WTC11 (cell line): ENCODE measurements at regions not wholly inside any gene's neighbourhood (a gene's known extent, or its start where the extent isn't known, plus 50 kb on each side); places are given as distances from the start of the nearest gene placed in this dataset.

Experiments used
- ATAC-seq: fragments of 200-7000 bp; cut with Tn5 transposase; 2 replicates; pipeline ENCODE4 v1.10.0; 2021; ENCODE audit warnings: mild to moderate bottlenecking, moderate library complexity
- CTCF ChIA-PET: fragments of 300-600 bp; sonication (Branson Sonifier 250); formaldehyde crosslinking; loops from one replicate; lab custom pipeline; 2021; ENCODE audit warnings: antibody characterized with exemption; lab: Charles Lee
- POLR2A ChIA-PET: fragments of 350-600 bp; sonication (Branson Sonifier 250); formaldehyde crosslinking; loops from one replicate; lab custom pipeline; 2021; ENCODE audit warnings: antibody characterized with exemption; lab: Charles Lee
- DNase-seq: peaks from one replicate; pipeline ENCODE4 v3.0.0; 2021; ENCODE audit warnings: low spot score
- H3K27ac Mint-ChIP-seq: 2 replicates; pipeline ENCODE4 v1.8.0; 2021; ENCODE audit warnings: mixed read lengths
- H3K27me3 Mint-ChIP-seq: 2 replicates; pipeline ENCODE4 v1.8.0; 2021; ENCODE audit warnings: low read depth, mild to moderate bottlenecking, moderate library complexity, mixed read lengths
- H3K36me3 Mint-ChIP-seq: 2 replicates; pipeline ENCODE4 v1.8.0; 2021; ENCODE audit warnings: mixed read lengths
- H3K4me1 Mint-ChIP-seq: 2 replicates; pipeline ENCODE4 v1.8.0; 2022; ENCODE audit warnings: mixed read lengths
- H3K4me3 Mint-ChIP-seq: 2 replicates; pipeline ENCODE4 v1.8.0; 2021; ENCODE audit warnings: mild to moderate bottlenecking, moderate library complexity, mixed read lengths
- H3K9me3 Mint-ChIP-seq: 2 replicates; pipeline ENCODE4 v1.8.0; 2021; ENCODE audit warnings: mixed read lengths
- ATF1 ChIP-seq: sonication (generic); formaldehyde crosslinking; IDR thresholded peaks from 2 replicates; pipeline ENCODE4 v1.8.1; 2023; ENCODE audit warnings: mild to moderate bottlenecking, moderate library complexity, missing genetic modification reagents
- ATF3 ChIP-seq: sonication (generic); formaldehyde crosslinking; conservative IDR thresholded peaks from 2 replicates; pipeline ENCODE4 v1.8.1; 2022; ENCODE audit warnings: mild to moderate bottlenecking, missing genetic modification reagents
- CREB1 ChIP-seq: sonication (generic); formaldehyde crosslinking; IDR thresholded peaks from 2 replicates; pipeline ENCODE4 v1.8.0; 2023; ENCODE audit warnings: mild to moderate bottlenecking, missing genetic modification reagents
- CREM ChIP-seq: sonication (generic); formaldehyde crosslinking; IDR thresholded peaks from 2 replicates; pipeline ENCODE4 v1.8.1; 2022; ENCODE audit warnings: mild to moderate bottlenecking, missing genetic modification reagents, moderate library complexity
- FOXK1 ChIP-seq: sonication (generic); formaldehyde crosslinking; IDR thresholded peaks from 2 replicates; pipeline ENCODE4 v1.8.0; 2022; ENCODE audit warnings: mild to moderate bottlenecking, moderate library complexity, missing genetic modification reagents
- FOXP1 ChIP-seq: sonication (generic); formaldehyde crosslinking; IDR thresholded peaks from 2 replicates; pipeline ENCODE4 v1.8.0; 2022; ENCODE audit warnings: missing genetic modification reagents, mild to moderate bottlenecking, moderate library complexity, borderline replicate concordance
- FOXP4 ChIP-seq: sonication (generic); formaldehyde crosslinking; IDR thresholded peaks from 2 replicates; pipeline ENCODE4 v1.8.0; 2022; ENCODE audit warnings: mild to moderate bottlenecking, missing genetic modification reagents
- GABPB1 ChIP-seq: sonication (generic); formaldehyde crosslinking; IDR thresholded peaks from 2 replicates; pipeline ENCODE4 v1.8.1; 2023; ENCODE audit warnings: mild to moderate bottlenecking, missing genetic modification reagents
- JAZF1 ChIP-seq: fragments of 250-450 bp; sonication (Bioruptor Pico); IDR thresholded peaks from 2 replicates; pipeline ENCODE4 v1.9.0; 2021; ENCODE audit warnings: moderate library complexity, mild to moderate bottlenecking, inconsistent platforms
- MYBL2 ChIP-seq: sonication (generic); formaldehyde crosslinking; IDR thresholded peaks from 2 replicates; pipeline ENCODE4 v1.8.1; 2023; ENCODE audit warnings: mild to moderate bottlenecking, moderate library complexity, missing genetic modification reagents
- NFATC4 ChIP-seq: fragments of 250-450 bp; sonication (Bioruptor Pico); IDR thresholded peaks from 2 replicates; pipeline ENCODE4 v1.9.0; 2021; ENCODE audit warnings: mild to moderate bottlenecking
- NFE2L1 ChIP-seq: sonication (generic); formaldehyde crosslinking; IDR thresholded peaks from 2 replicates; pipeline ENCODE4 v1.8.1; 2023; ENCODE audit warnings: missing genetic modification reagents
- RELA ChIP-seq: sonication (generic); formaldehyde crosslinking; IDR thresholded peaks from 2 replicates; pipeline ENCODE4 v1.8.1; 2022; ENCODE audit warnings: missing genetic modification reagents, mild to moderate bottlenecking, borderline replicate concordance
- SMAD4 ChIP-seq: sonication (generic); formaldehyde crosslinking; IDR thresholded peaks from 2 replicates; pipeline ENCODE4 v1.8.0; 2022; ENCODE audit warnings: mild to moderate bottlenecking, missing genetic modification reagents
- SOX15 ChIP-seq: fragments of 250-450 bp; sonication (Bioruptor Pico); IDR thresholded peaks from 2 replicates; pipeline ENCODE4 v1.9.0; 2021; ENCODE audit warnings: mild to moderate bottlenecking
- USF1 ChIP-seq: sonication (generic); formaldehyde crosslinking; IDR thresholded peaks from 2 replicates; pipeline ENCODE4 v1.8.0; 2022; ENCODE audit warnings: mild to moderate bottlenecking, missing genetic modification reagents
- ZNF281 ChIP-seq: sonication (generic); formaldehyde crosslinking; IDR thresholded peaks from 2 replicates; pipeline ENCODE4 v1.8.0; 2023; ENCODE audit warnings: mild to moderate bottlenecking, missing genetic modification reagents
- ZNF317 ChIP-seq: sonication (generic); formaldehyde crosslinking; IDR thresholded peaks from 2 replicates; pipeline ENCODE4 v1.8.1; 2023; ENCODE audit warnings: low read depth, mild to moderate bottlenecking, moderate library complexity, missing genetic modification reagents, borderline replicate concordance
- ZNF396 ChIP-seq: fragments of 250-450 bp; sonication (Bioruptor Pico); IDR thresholded peaks from 2 replicates; pipeline ENCODE4 v1.8.0; 2021; ENCODE audit warnings: mild to moderate bottlenecking, moderate library complexity, borderline replicate concordance
- ZNF425 ChIP-seq: fragments of 250-450 bp; sonication (Bioruptor Pico); conservative IDR thresholded peaks from 2 replicates; pipeline ENCODE4 v1.9.0; 2021; ENCODE audit warnings: mild to moderate bottlenecking
- TF ChIP-seq, protein P1 (sequence below): sonication (generic); formaldehyde crosslinking; IDR thresholded peaks from 2 replicates; pipeline ENCODE4 v1.8.1; 2023; ENCODE audit warnings: mild to moderate bottlenecking, moderate library complexity, missing genetic modification reagents
- TF ChIP-seq, protein P2 (sequence below): fragments of 250-450 bp; sonication (Bioruptor Pico); IDR thresholded peaks from 2 replicates; pipeline ENCODE4 v1.9.0; 2021; ENCODE audit warnings: moderate library complexity, mild to moderate bottlenecking, inconsistent platforms, borderline replicate concordance

DNA sequence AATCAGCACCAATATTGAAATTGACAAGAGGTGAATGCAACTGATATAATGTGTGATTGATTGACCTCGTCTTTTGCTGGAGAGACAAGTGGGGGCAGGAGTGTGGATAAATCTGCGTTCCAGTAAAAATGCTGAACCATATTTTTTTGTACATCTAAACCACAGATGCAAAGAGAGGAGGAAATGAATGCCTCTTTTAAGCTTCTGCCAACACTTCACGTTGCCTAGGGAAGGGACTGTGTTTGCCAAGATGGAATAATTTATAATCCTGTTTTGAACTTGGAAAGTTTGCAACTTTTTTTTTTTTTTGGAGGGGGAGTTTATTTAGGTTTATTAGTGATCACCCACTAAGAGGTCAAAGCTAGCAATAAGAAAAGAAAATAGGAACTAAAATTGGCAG, 288.2 kb upstream of the EEF2KMT start:
- TF ChIP-seq USF1 (CRISPR knock-in tag) (no peak), CREM (no peak), NFATC4 (CRISPR knock-in tag) (no peak), RELA (CRISPR knock-in tag) (no peak), GABPB1 (CRISPR knock-in tag) (no peak)
- TF ChIP-seq, protein P1, sequence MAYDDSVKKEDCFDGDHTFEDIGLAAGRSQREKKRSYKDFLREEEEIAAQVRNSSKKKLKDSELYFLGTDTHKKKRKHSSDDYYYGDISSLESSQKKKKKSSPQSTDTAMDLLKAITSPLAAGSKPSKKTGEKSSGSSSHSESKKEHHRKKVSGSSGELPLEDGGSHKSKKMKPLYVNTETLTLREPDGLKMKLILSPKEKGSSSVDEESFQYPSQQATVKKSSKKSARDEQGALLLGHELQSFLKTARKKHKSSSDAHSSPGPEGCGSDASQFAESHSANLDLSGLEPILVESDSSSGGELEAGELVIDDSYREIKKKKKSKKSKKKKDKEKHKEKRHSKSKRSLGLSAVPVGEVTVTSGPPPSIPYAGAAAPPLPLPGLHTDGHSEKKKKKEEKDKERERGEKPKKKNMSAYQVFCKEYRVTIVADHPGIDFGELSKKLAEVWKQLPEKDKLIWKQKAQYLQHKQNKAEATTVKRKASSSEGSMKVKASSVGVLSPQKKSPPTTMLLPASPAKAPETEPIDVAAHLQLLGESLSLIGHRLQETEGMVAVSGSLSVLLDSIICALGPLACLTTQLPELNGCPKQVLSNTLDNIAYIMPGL (CRISPR knock-in tag) = no peak
- Mint-ChIP-seq H3K4me1 (0 out of 2 replicates have a peak, but pooled peaks cover 3% of the 10 kb centered on the region), H3K27me3 (no peaks in the 10 kb centered on the region; the same call in 1 of the 2 replicates), H3K9me3 (peaks cover 23% of the 10 kb centered on the region), H3K4me3 (no peak overlapping the region), H3K27ac (no peak overlapping the region), H3K36me3 (peaks cover 6% of the 10 kb centered on the region; the same call in 1 of the 2 replicates)
- ChIA-PET POLR2A (no interaction called here), CTCF (no interaction called here)
- no peak for DNase-seq
- ATAC-seq = no peak

- peaks cover 6% of the 10 kb centered on the region; the same call in 1 of the 2 replicates for H3K36me3 Mint-ChIP-seq
- DNase-seq (no peak), ATAC-seq (no peak)
- peaks cover 25% of the 10 kb centered on the region for H3K9me3 Mint-ChIP-seq
- no peak overlapping the region for H3K4me3 Mint-ChIP-seq
- H3K27me3 Mint-ChIP-seq = no peaks in the 10 kb centered on the region; the same call in 1 of the 2 replicates
- POLR2A ChIA-PET = no interaction called here
- TF ChIP-seq MYBL2 (CRISPR knock-in tag) = no peak
- TF ChIP-seq FOXP4 (CRISPR knock-in tag) = no peak
- no peak for TF ChIP-seq FOXK1 (CRISPR knock-in tag)
- no peak for TF ChIP-seq NFE2L1 (CRISPR knock-in tag)
- no peak for TF ChIP-seq ZNF425 (CRISPR knock-in tag)
- TF ChIP-seq SOX15 (CRISPR knock-in tag) = no peak
- H3K4me1 Mint-ChIP-seq = 0 out of 2 replicates have a peak, but pooled peaks cover 3% of the 10 kb centered on the region
- CTCF ChIA-PET = no interaction called here
- H3K27ac Mint-ChIP-seq = no peak overlapping the region
These were observed 287.5 kb upstream of the EEF2KMT start for GRCh38 chr16:5385115-5385514.

GRCh38 chr16:5383737-5384136, 286.1 kb upstream of the EEF2KMT start:
- CTCF ChIA-PET = no interaction called here
- POLR2A ChIA-PET = no interaction called here
- ATAC-seq (no peak), DNase-seq (no peak)
- Mint-ChIP-seq H3K9me3 (peaks cover 25% of the 10 kb centered on the region), H3K27ac (no peak overlapping the region), H3K27me3 (no peaks in the 10 kb centered on the region; the same call in 1 of the 2 replicates), H3K4me1 (0 out of 2 replicates have a peak, but pooled peaks cover 3% of the 10 kb centered on the region), H3K36me3 (peaks cover 6% of the 10 kb centered on the region; the same call in 1 of the 2 replicates), H3K4me3 (no peak overlapping the region)
- no peak for TF ChIP-seq ZNF396 (CRISPR knock-in tag)
- TF ChIP-seq CREB1 = no peak
- no peak for TF ChIP-seq ZNF317 (CRISPR knock-in tag)
- TF ChIP-seq ATF1 (CRISPR knock-in tag) = no peak
- TF ChIP-seq, protein P2, sequence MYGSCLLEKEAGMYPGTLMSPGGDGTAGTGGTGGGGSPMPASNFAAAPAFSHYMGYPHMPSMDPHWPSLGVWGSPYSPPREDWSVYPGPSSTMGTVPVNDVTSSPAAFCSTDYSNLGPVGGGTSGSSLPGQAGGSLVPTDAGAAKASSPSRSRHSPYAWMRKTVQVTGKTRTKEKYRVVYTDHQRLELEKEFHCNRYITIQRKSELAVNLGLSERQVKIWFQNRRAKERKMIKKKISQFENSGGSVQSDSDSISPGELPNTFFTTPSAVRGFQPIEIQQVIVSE (CRISPR knock-in tag) = no peak
- TF ChIP-seq ZNF281 = no peak
- no peak for TF ChIP-seq ATF3 (CRISPR knock-in tag)
- no peak for TF ChIP-seq SMAD4 (CRISPR knock-in tag)
- no peak for TF ChIP-seq SOX15 (CRISPR knock-in tag)
- no peak for TF ChIP-seq FOXK1 (CRISPR knock-in tag)
- TF ChIP-seq FOXP1 (CRISPR knock-in tag) = no peak
- no peak for TF ChIP-seq JAZF1
